ENCODE measurements at regions not wholly inside any gene's neighbourhood (a gene's known extent, or its start where the extent isn't known, plus 50 kb on each side); places are given as distances from the start of the nearest gene placed in this dataset.

- Histone ChIP-seq H3K9me1 (replicated peaks; ENCODE audit: control insufficient read depth, extremely low read depth, insufficient read depth, low read length) (no peaks in the 10 kb centered on the region), H3K4me3 (replicated peaks in 1 of 3; ENCODE audit: insufficient read depth in 1 of 3, low read depth in 1 of 3, low read length in 3 of 3) (no peak overlapping the region), H3K79me2 (ENCODE audit: control insufficient read depth, insufficient read depth, low read length) (no peaks in the 10 kb centered on the region), H3K27me3 (ENCODE audit: control insufficient read depth in 2 of 2, insufficient read depth in 2 of 2, low read length in 2 of 2) (no peaks in the 10 kb centered on the region), H2AFZ (ENCODE audit: low read depth, low read length) (no peak overlapping the region), H3K36me3 (ENCODE audit: control insufficient read depth in 2 of 2, extremely low read depth in 1 of 2, insufficient read depth in 2 of 2, low read length in 2 of 2) (no peaks in the 10 kb centered on the region), H3K27ac (ENCODE audit: insufficient read depth, low read depth, low read length) (no peak overlapping the region), H3K4me1 (ENCODE audit: control insufficient read depth, extremely low read depth, insufficient read depth, low read length) (no peaks in the 10 kb centered on the region), H3K4me2 (ENCODE audit: insufficient read depth, low read length) (no peak overlapping the region), H4K20me1 (replicated peaks; ENCODE audit: control insufficient read depth, extremely low read depth, insufficient read depth, low read length) (no peaks in the 10 kb centered on the region), H3K9me3 (replicated peaks; ENCODE audit: control insufficient read depth, insufficient read depth, low read length) (no peaks in the 10 kb centered on the region), H3K9ac (replicated peaks; ENCODE audit: extremely low read depth, insufficient read depth, low read length) (no peak overlapping the region)
- TF ChIP-seq MAX (IDR thresholded peaks at IDR 0.05; ENCODE audit: insufficient read depth, insufficient read length) (no peak), JUN (IDR thresholded peaks at IDR 0.05; ENCODE audit: borderline replicate concordance, insufficient read depth, insufficient read length, low read depth) (no peak), GATA2 (IDR thresholded peaks at IDR 0.05; ENCODE audit: insufficient read depth, insufficient read length, low read depth, low read length) (no peak), FOS (IDR thresholded peaks at IDR 0.05; ENCODE audit: borderline replicate concordance, insufficient read depth, low read length) (no peak), POLR2A (IDR thresholded peaks at IDR 0.05; ENCODE audit: low read depth, low read length) (no peak), CTCF (IDR thresholded peaks at IDR 0.05; ENCODE audit: extremely low read depth in 1 of 2, insufficient read depth in 1 of 2, low read depth in 1 of 2, low read length in 2 of 2) (no peak), EZH2 (IDR thresholded peaks at IDR 0.05; ENCODE audit: borderline replicate concordance, low read depth, low read length, severe bottlenecking) (no peak), MYC (IDR thresholded peaks at IDR 0.05; ENCODE audit: low read depth, low read length) (no peak), POLR2AphosphoS5 (IDR thresholded peaks at IDR 0.05; ENCODE audit: insufficient read depth, low read depth, low read length) (no peak)
- intact Hi-C loops (cut with micrococcal nuclease), result no loop called here
- FAIRE-seq (no peak), DNase-seq (ENCODE audit: low read depth, low spot score) (no peak)
- CTCF ChIA-PET, result no interaction called here
- BruUV-seq (replicated peaks), result no TSS peak
- POLR2A ChIA-PET, result no interaction called here
- dilution Hi-C loops (cut with MboI; ENCODE audit: extremely low pct_ligation_motif_present, low sequenced_read_pairs), result no loop called here
Observed at GRCh38 chr10:8534096-8534495, 479.6 kb downstream of the GATA3 start.

Data from endothelial cell of umbilical vein (primary cell).